PC-9 (cell line): ENCODE measurements at regions not wholly inside any gene's neighbourhood (a gene's known extent, or its start where the extent isn't known, plus 50 kb on each side); places are given as distances from the start of the nearest gene placed in this dataset.

Experiments used
- BruUV-seq: library from RNA; stranded (reverse); fragments of 400-500 nt; replicated peaks from 2 replicates; lab custom pipeline; 2021; lab: Mats Ljungman, UMichigan
- CTCF ChIA-PET: fragments of 300-600 bp; sonication (Branson Sonifier 250); formaldehyde crosslinking; loops from one replicate; lab custom pipeline; 2022; ENCODE audit warnings: antibody characterized with exemption; lab: Charles Lee
- POLR2A ChIA-PET: fragments of 300-600 bp; sonication (Branson Sonifier 250); formaldehyde crosslinking; loops from one replicate; lab custom pipeline; 2022; ENCODE audit warnings: antibody characterized with exemption; ENCODE audit not compliant: unreplicated experiment; lab: Charles Lee
- DNase-seq, 2 experiments: peaks; one replicate each; pipeline versions ENCODE4 v3.0.0 to v3.0.0-alpha.2; 2015 to 2022; ENCODE audit warnings: mixed read lengths in 1 of 2
- H2AFZ ChIP-seq: fragments of 200-600 bp; sonication (generic); 2 replicates; pipeline ENCODE4 v1.8.1; 2017; ENCODE audit warnings: antibody characterized with exemption
- H3F3A ChIP-seq: fragments of 200-600 bp; sonication (generic); 2 replicates; pipeline ENCODE4 v1.8.1; 2017; ENCODE audit warnings: antibody characterized with exemption, mild to moderate bottlenecking, low read depth; ENCODE audit not compliant: insufficient read depth
- H3K27ac ChIP-seq: fragments of 200-600 bp; sonication (generic); 2 replicates; pipeline ENCODE4 v1.6.1; 2016; ENCODE audit warnings: mixed run types
- H3K27me3 ChIP-seq: fragments of 200-600 bp; sonication (generic); 2 replicates; pipeline ENCODE4 v1.6.1; 2016; ENCODE audit warnings: low read depth, mixed run types; ENCODE audit not compliant: insufficient read depth
- H3K36me3 ChIP-seq: fragments of 200-600 bp; sonication (generic); 2 replicates; pipeline ENCODE4 v1.6.1; 2016; ENCODE audit warnings: low read depth, mixed run types
- H3K4me1 ChIP-seq: fragments of 200-600 bp; sonication (generic); replicated peaks from 2 replicates; pipeline ENCODE4 v1.6.1; 2016; ENCODE audit warnings: mixed run types; ENCODE audit not compliant: insufficient read depth
- H3K4me2 ChIP-seq: fragments of 200-600 bp; sonication (generic); 2 replicates; pipeline ENCODE4 v1.6.1; 2017; ENCODE audit warnings: mixed run types
- H3K4me3 ChIP-seq: fragments of 200-600 bp; sonication (generic); 2 replicates; pipeline ENCODE4 v1.6.1; 2016; ENCODE audit warnings: mixed run types
- H3K79me2 ChIP-seq: fragments of 200-600 bp; sonication (generic); 2 replicates; pipeline ENCODE4 v1.6.1; 2017; ENCODE audit warnings: low read depth, mixed run types
- H3K9me2 ChIP-seq: fragments of 200-600 bp; sonication (generic); 2 replicates; pipeline ENCODE4 v1.8.1; 2017; ENCODE audit warnings: mild to moderate bottlenecking; ENCODE audit not compliant: insufficient read depth
- H3K9me3 ChIP-seq: fragments of 200-600 bp; sonication (generic); 2 replicates; pipeline ENCODE4 v1.8.1; 2016; ENCODE audit warnings: low read depth; ENCODE audit not compliant: insufficient read depth
- H4K20me1 ChIP-seq: fragments of 200-600 bp; sonication (generic); 2 replicates; pipeline ENCODE4 v1.8.1; 2017; ENCODE audit not compliant: insufficient read depth
- EZH2 ChIP-seq: fragments of 200-600 bp; sonication (generic); IDR thresholded peaks from 2 replicates; pipeline ENCODE4 v1.8.0; 2017; ENCODE audit warnings: antibody characterized with exemption, low read depth
- intact Hi-C: fragments of 100-400 bp; cut with micrococcal nuclease; formaldehyde crosslinking; loops from one replicate; pipeline ENCODE4 v1.10.0; 2022; ENCODE audit not compliant: unreplicated experiment
- TF ChIP-seq, protein P1 (sequence below): fragments of 200-600 bp; sonication (generic); conservative IDR thresholded peaks from 2 replicates; pipeline ENCODE4 v1.6.1; 2017; ENCODE audit warnings: mixed run types, antibody characterized with exemption, mild to moderate bottlenecking, moderate library complexity

DNA sequence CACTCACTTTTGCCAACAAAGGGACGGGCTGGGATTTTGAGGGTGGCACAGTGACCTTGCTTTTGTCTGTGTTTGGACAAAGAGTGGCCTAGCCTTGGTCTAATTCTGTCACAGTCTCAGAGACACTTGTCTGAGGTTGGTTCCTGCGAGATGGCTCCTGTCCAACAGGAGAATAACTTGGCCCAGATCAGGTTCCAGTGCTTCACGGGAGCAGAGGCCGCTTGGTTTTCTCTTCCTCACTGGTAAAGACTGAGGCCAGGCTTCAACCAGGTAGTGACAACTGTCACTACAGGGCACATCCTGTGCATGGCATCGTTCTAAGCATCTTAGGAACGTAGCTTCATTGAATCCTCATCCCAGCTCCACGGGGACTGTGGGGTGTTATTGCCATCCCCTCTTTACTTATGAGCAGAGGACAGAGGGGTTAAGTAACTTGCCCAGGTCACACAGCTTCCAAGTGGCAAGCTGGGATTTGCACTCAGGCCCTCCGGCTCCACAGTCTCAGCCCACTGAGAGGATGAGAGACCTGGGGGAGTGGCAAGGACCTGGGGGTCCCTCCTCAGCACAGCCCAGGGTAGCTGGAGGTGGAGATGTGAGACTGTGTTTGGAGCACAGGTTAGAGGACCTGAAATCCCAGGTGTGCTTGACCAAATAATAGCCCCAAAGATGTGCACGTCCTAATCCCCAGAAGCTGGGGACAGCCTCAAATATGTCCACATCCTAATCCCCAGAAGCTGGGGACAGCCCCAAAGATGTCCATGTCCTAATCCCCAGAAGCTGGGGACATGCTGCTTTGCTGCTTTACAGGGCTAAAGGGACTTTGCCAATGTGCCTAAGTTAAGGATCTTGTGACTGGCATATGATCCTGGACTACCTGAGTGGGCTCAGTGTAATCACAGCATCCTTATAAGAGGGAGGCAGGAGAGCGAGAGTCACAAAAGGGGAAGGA lies 179.2 kb upstream of the RTL1 start:
- H3K27me3 ChIP-seq, result peaks cover 11% of the 10 kb centered on the region
- no peaks in the 10 kb centered on the region for H3K36me3 ChIP-seq
- intact Hi-C loops, result no loop called here
- no peaks in the 10 kb centered on the region for H3K9me2 ChIP-seq
- no TSS peak for BruUV-seq
- ChIA-PET POLR2A (no interaction called here), CTCF (no interaction called here)
- no peak overlapping the region for H2AFZ ChIP-seq
- H3K4me3 ChIP-seq, result no peak overlapping the region
- no peaks in the 10 kb centered on the region for H4K20me1 ChIP-seq
- no peaks in the 10 kb centered on the region for H3K4me1 ChIP-seq
- no peaks in the 10 kb centered on the region for H3K9me3 ChIP-seq
- no peaks in the 10 kb centered on the region for H3F3A ChIP-seq
- no peak overlapping the region for H3K4me2 ChIP-seq
- H3K79me2 ChIP-seq, result no peaks in the 10 kb centered on the region
- H3K27ac ChIP-seq, result no peak overlapping the region
- no peak for DNase-seq
- TF ChIP-seq EZH2, result no peak
- TF ChIP-seq, protein P1, sequence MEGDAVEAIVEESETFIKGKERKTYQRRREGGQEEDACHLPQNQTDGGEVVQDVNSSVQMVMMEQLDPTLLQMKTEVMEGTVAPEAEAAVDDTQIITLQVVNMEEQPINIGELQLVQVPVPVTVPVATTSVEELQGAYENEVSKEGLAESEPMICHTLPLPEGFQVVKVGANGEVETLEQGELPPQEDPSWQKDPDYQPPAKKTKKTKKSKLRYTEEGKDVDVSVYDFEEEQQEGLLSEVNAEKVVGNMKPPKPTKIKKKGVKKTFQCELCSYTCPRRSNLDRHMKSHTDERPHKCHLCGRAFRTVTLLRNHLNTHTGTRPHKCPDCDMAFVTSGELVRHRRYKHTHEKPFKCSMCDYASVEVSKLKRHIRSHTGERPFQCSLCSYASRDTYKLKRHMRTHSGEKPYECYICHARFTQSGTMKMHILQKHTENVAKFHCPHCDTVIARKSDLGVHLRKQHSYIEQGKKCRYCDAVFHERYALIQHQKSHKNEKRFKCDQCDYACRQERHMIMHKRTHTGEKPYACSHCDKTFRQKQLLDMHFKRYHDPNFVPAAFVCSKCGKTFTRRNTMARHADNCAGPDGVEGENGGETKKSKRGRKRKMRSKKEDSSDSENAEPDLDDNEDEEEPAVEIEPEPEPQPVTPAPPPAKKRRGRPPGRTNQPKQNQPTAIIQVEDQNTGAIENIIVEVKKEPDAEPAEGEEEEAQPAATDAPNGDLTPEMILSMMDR, result no peak

DNA sequence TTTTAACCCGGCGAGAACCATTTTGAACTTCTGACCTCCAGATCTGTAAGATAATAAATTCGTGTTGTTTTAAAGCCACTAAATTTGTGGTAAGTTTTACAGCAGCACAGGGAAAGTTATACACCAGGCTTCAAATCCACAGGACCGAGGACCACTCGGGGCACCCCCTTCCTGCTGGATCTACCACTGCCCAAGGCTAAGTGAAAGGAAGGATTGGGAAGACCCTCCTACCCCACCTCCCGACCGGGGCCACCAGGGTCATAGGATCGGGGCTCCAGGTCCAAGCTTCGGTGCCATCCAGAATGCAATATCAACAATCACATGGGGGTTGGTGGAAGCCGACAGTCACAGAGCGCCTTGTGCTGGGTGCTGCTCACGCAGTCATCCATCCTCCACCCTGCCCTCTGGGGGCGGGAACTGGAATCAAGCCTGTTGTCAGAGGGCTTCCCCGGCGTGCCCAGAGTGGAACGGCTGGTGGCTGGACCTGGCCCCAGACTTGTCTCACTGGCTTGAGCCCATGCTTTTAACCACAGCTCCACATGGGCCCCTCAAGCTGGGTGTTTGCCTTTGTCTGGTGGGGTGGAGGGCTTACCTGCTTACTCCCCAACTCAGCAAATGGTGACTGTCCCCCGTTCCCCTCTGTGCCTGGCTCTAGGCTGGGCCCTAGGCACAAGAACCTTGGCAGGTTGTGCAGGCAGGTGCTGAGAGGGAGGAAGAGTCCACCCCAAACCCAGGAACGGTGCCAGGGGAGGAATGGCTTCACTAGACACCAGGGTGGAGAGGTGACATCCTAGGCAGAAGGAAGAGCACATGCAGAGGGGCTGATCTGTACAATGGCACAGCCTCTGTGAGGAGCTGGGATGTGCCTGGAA lies 180.3 kb upstream of the RTL1 start:
- intact Hi-C loops, result no loop called here
- POLR2A ChIA-PET, result no interaction called here
- no peaks in the 10 kb centered on the region for H3K4me1 ChIP-seq

DNA sequence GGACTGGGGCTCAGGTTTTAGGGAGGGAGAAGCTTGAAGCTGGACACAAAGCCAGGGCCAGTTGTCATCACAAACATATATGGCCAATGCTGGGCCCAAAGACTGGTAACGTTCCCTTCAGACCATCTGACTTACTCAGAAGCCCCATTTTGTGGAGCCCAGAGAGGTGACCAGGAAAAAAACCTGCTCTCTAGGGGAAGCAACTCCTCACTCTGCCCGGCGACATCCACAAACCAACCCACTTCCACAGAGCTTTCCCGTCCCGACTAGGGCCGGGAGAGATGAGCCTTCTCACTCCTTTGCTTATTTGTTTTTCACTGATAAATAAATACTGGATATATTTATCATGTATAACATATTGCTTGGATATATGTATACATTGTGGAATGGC lies 180.9 kb upstream of the RTL1 start:
- Histone ChIP-seq H3K4me3 (no peak overlapping the region), H4K20me1 (no peaks in the 10 kb centered on the region), H2AFZ (no peak overlapping the region), H3K4me1 (no peaks in the 10 kb centered on the region), H3K79me2 (no peaks in the 10 kb centered on the region), H3K4me2 (no peak overlapping the region), H3F3A (no peaks in the 10 kb centered on the region), H3K9me3 (no peaks in the 10 kb centered on the region), H3K27me3 (peaks cover 11% of the 10 kb centered on the region), H3K27ac (no peak overlapping the region), H3K9me2 (no peaks in the 10 kb centered on the region), H3K36me3 (no peaks in the 10 kb centered on the region)
- ChIA-PET CTCF (no interaction called here), POLR2A (no interaction called here)
- no peak for DNase-seq
- no TSS peak for BruUV-seq
- TF ChIP-seq, protein P1, result no peak
- TF ChIP-seq EZH2, result no peak
- intact Hi-C loops, result no loop called here

More for the DNA sequence above, 180.3 kb upstream of the RTL1 start:
- no peaks in the 10 kb centered on the region for H3K36me3 ChIP-seq
- TF ChIP-seq EZH2, result no peak
- TF ChIP-seq, protein P1, result no peak
- H4K20me1 ChIP-seq, result no peaks in the 10 kb centered on the region
- no peaks in the 10 kb centered on the region for H3F3A ChIP-seq
- CTCF ChIA-PET, result no interaction called here
- H2AFZ ChIP-seq, result no peak overlapping the region
- no peak overlapping the region for H3K4me3 ChIP-seq
- no peaks in the 10 kb centered on the region for H3K9me2 ChIP-seq
- H3K9me3 ChIP-seq, result no peaks in the 10 kb centered on the region
- H3K27ac ChIP-seq, result no peak overlapping the region
- no peaks in the 10 kb centered on the region for H3K79me2 ChIP-seq
- no peak overlapping the region for H3K4me2 ChIP-seq
- no peak for DNase-seq
- H3K27me3 ChIP-seq, result peaks cover 11% of the 10 kb centered on the region
- BruUV-seq, result no TSS peak
